ENCODE measurements at regions not wholly inside any gene's neighbourhood (a gene's known extent, or its start where the extent isn't known, plus 50 kb on each side); places are given as distances from the start of the nearest gene placed in this dataset.

DNA sequence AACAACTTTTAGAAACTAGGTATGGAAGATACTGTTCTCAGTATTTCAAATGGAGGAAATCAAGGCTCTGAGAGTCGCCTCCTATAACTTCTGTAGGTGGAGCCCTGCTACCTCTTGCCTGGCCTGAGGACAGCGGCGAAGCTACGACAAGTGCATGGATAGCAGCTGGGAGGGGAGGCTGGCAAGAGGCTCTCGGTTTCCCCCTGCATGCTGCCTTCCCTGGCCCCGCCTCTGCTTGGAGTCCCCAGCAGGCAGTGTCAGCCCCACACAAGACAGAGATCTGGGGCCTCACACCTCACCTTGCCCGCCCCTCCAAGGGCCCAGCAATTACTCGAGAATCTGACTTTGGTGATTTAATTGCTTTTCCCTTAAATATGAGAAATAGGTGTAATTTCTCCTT, 107.6 kb upstream of the POU3F3 start (continued):
- TF ChIP-seq, protein P1, sequence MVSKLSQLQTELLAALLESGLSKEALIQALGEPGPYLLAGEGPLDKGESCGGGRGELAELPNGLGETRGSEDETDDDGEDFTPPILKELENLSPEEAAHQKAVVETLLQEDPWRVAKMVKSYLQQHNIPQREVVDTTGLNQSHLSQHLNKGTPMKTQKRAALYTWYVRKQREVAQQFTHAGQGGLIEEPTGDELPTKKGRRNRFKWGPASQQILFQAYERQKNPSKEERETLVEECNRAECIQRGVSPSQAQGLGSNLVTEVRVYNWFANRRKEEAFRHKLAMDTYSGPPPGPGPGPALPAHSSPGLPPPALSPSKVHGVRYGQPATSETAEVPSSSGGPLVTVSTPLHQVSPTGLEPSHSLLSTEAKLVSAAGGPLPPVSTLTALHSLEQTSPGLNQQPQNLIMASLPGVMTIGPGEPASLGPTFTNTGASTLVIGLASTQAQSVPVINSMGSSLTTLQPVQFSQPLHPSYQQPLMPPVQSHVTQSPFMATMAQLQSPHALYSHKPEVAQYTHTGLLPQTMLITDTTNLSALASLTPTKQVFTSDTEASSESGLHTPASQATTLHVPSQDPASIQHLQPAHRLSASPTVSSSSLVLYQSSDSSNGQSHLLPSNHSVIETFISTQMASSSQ (IDR thresholded peaks at IDR 0.05; ENCODE audit: low read depth) = no peak
- TF ChIP-seq, protein P1 (CRISPR knock-in tag; IDR thresholded peaks at IDR 0.05; ENCODE audit: borderline replicate concordance) = no peak
- TF ChIP-seq, protein P2, sequence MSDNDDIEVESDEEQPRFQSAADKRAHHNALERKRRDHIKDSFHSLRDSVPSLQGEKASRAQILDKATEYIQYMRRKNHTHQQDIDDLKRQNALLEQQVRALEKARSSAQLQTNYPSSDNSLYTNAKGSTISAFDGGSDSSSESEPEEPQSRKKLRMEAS (IDR thresholded peaks at IDR 0.05) = no peak
- TF ChIP-seq, protein P3, sequence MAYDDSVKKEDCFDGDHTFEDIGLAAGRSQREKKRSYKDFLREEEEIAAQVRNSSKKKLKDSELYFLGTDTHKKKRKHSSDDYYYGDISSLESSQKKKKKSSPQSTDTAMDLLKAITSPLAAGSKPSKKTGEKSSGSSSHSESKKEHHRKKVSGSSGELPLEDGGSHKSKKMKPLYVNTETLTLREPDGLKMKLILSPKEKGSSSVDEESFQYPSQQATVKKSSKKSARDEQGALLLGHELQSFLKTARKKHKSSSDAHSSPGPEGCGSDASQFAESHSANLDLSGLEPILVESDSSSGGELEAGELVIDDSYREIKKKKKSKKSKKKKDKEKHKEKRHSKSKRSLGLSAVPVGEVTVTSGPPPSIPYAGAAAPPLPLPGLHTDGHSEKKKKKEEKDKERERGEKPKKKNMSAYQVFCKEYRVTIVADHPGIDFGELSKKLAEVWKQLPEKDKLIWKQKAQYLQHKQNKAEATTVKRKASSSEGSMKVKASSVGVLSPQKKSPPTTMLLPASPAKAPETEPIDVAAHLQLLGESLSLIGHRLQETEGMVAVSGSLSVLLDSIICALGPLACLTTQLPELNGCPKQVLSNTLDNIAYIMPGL (CRISPR knock-in tag; IDR thresholded peaks at IDR 0.05; ENCODE audit: borderline replicate concordance in 1 of 2, low read depth in 1 of 2) = no peak
- TF ChIP-seq AGO2 (optimal IDR thresholded peaks at IDR 0.05; ENCODE audit: low read depth, low read length) = no peak
- TF ChIP-seq, protein P4, sequence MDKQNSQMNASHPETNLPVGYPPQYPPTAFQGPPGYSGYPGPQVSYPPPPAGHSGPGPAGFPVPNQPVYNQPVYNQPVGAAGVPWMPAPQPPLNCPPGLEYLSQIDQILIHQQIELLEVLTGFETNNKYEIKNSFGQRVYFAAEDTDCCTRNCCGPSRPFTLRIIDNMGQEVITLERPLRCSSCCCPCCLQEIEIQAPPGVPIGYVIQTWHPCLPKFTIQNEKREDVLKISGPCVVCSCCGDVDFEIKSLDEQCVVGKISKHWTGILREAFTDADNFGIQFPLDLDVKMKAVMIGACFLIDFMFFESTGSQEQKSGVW (CRISPR knock-in tag; IDR thresholded peaks at IDR 0.05; ENCODE audit: borderline replicate concordance) = no peak

Data from HepG2 (cell line).